M059J (cell line): ENCODE measurements at regions not wholly inside any gene's neighbourhood (a gene's known extent, or its start where the extent isn't known, plus 50 kb on each side); places are given as distances from the start of the nearest gene placed in this dataset.
"Not testable (repeated sequence)": the region's sequence is repeated elsewhere in the genome, so short reads cannot be mapped to it uniquely, and the experiment has no call there.

Experiments
- DNase-seq: peaks from one replicate; pipeline ENCODE4 v3.0.0-alpha.2; 2012; ENCODE audit warnings: low read depth

- DNase-seq: peak; percentile 4
Observed at GRCh38 chr4:146124023-146124680, 51.4 kb upstream of the LSM6 start.

GRCh38 chr4:146123231-146123630 lies 52.3 kb upstream of the LSM6 start:
- DNase-seq: no peak

GRCh38 chr4:146122398-146122797 lies 53.1 kb upstream of the LSM6 start:
- no peak for DNase-seq

GRCh38 chr4:146121757-146122156 lies 53.8 kb upstream of the LSM6 start:
- DNase-seq: peak; percentile 5

GRCh38 chr4:146119845-146120404 lies 55.6 kb upstream of the LSM6 start:
- DNase-seq: no peak

GRCh38 chr4:146114066-146114465 lies 61.5 kb upstream of the LSM6 start:
- no peak for DNase-seq

- no peak for DNase-seq
Observed at GRCh38 chr4:146113171-146113570, 62.3 kb upstream of the LSM6 start.

- DNase-seq: no peak
Observed at GRCh38 chr4:146112389-146112788, 63.1 kb upstream of the LSM6 start.

- DNase-seq: no peak
Observed at GRCh38 chr4:146110871-146111485, 64.5 kb upstream of the LSM6 start.

GRCh38 chr4:146108756-146109155 lies 66.8 kb upstream of the LSM6 start:
- DNase-seq: no peak

GRCh38 chr4:146107587-146108240 lies 67.8 kb upstream of the LSM6 start:
- no peak for DNase-seq

- DNase-seq: no peak
Observed at GRCh38 chr4:146105464-146105863, 70.1 kb upstream of the LSM6 start.

GRCh38 chr4:146104541-146104940 lies 71.0 kb upstream of the LSM6 start:
- no peak for DNase-seq

- not testable (repeated sequence) for DNase-seq
Observed at GRCh38 chr4:146104052-146104451, 71.5 kb upstream of the LSM6 start.

GRCh38 chr4:146099585-146099984 lies 75.9 kb upstream of the LSM6 start:
- no peak for DNase-seq

GRCh38 chr4:146098978-146099377 lies 76.5 kb upstream of the LSM6 start:
- DNase-seq: no peak

GRCh38 chr4:146098397-146098796 lies 77.1 kb upstream of the LSM6 start:
- no peak for DNase-seq

- DNase-seq: no peak
Observed at GRCh38 chr4:146096371-146096770, 79.1 kb upstream of the LSM6 start.

GRCh38 chr4:146095860-146096259 lies 79.7 kb upstream of the LSM6 start:
- DNase-seq: no peak

GRCh38 chr4:146095091-146095690 lies 80.3 kb upstream of the LSM6 start:
- peak; percentile 47 for DNase-seq

GRCh38 chr4:146088690-146089089 lies 86.8 kb upstream of the LSM6 start:
- no peak for DNase-seq

GRCh38 chr4:146087856-146088255 lies 87.7 kb upstream of the LSM6 start:
- no peak for DNase-seq

- no peak for DNase-seq
Observed at GRCh38 chr4:146076081-146076480, 99.4 kb upstream of the LSM6 start.
